ENCODE measurements at regions not wholly inside any gene's neighbourhood (a gene's known extent, or its start where the extent isn't known, plus 50 kb on each side); places are given as distances from the start of the nearest gene placed in this dataset.

GRCh38 chr15:58331913-58332675 lies 99.7 kb upstream of the LIPC start:
- H3K9me3 Mint-ChIP-seq: peaks cover 5% of the 10 kb centered on the region

GRCh38 chr15:58332676-58333400 lies 99.0 kb upstream of the LIPC start:
- H3K4me3 Mint-ChIP-seq: peak overlapping the region; percentile 61
- H3K9me3 Mint-ChIP-seq: peaks cover 4% of the 10 kb centered on the region

More at GRCh38 chr15:58331913-58332675, 99.7 kb upstream of the LIPC start:
- Mint-ChIP-seq H3K27ac (peak overlapping the region; percentile 98), H3K36me3 (ENCODE audit: low read depth) (peaks cover 3% of the 10 kb centered on the region), H3K4me1 (peaks cover 49% of the 10 kb centered on the region), H3K4me3 (peak overlapping the region; percentile 61), H3K27me3 (no peaks in the 10 kb centered on the region)
- intact Hi-C loops (cut with micrococcal nuclease): loop anchor here (1.0 to 5.0 kb wide), 9 partner anchors 17 to 601 kb away; partner anchors contain the start of genes ADAM10, MINDY2 and SLTM
- DNase-seq: peak; percentile 94

GRCh38 chr15:58334803-58335202 lies 97.0 kb upstream of the LIPC start:
- DNase-seq: no peak
- H3K27me3 Mint-ChIP-seq: no peaks in the 10 kb centered on the region
- intact Hi-C loops (cut with micrococcal nuclease): loop anchor here (5.0 kb wide), 2 partner anchors 43 to 412 kb away; partner anchors contain the start of gene ADAM10
- no peak overlapping the region for H3K4me3 Mint-ChIP-seq
- peak overlapping the region; percentile 10 for H3K27ac Mint-ChIP-seq
- peaks cover 49% of the 10 kb centered on the region for H3K4me1 Mint-ChIP-seq
- H3K36me3 Mint-ChIP-seq (ENCODE audit: low read depth): peaks cover 3% of the 10 kb centered on the region
- H3K9me3 Mint-ChIP-seq: peaks cover 4% of the 10 kb centered on the region

More at GRCh38 chr15:58332676-58333400, 99.0 kb upstream of the LIPC start:
- intact Hi-C loops (cut with micrococcal nuclease): loop anchor here (1.0 to 5.0 kb wide), 9 partner anchors 16 to 600 kb away; partner anchors contain the start of genes ADAM10, MINDY2 and SLTM
- Mint-ChIP-seq H3K36me3 (ENCODE audit: low read depth) (peaks cover 3% of the 10 kb centered on the region), H3K4me1 (peaks cover 49% of the 10 kb centered on the region), H3K27me3 (no peaks in the 10 kb centered on the region), H3K27ac (peak overlapping the region; percentile 98)
- DNase-seq: no peak

DNA sequence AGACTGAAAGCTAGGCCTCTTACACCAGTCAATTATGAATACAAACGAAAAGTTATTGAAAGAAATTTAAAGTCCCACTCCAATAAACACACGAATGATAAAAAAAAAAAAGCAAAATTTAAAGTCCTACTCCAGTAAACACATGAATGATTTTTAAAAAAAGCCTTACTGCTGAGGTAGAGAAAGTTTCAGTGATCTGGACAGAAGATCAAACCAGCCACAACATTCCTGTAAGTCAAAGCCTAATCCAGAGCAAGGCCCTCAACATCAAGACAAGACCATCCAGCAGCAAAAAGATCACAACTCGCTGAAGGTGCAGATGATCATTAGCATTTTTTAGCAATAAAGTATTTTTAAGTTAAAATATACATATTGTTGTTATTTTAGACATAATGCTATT lies 95.6 kb upstream of the LIPC start:
- Mint-ChIP-seq H3K4me1 (peaks cover 40% of the 10 kb centered on the region), H3K9me3 (peaks cover 4% of the 10 kb centered on the region), H3K27ac (no peak overlapping the region), H3K4me3 (no peak overlapping the region), H3K27me3 (no peaks in the 10 kb centered on the region), H3K36me3 (ENCODE audit: low read depth) (peaks cover 3% of the 10 kb centered on the region)
- intact Hi-C loops (cut with micrococcal nuclease): no loop called here
- no peak for DNase-seq

- no peak for DNase-seq
- Mint-ChIP-seq H3K4me1 (peaks cover 16% of the 10 kb centered on the region), H3K36me3 (ENCODE audit: low read depth) (peaks cover 1% of the 10 kb centered on the region), H3K27ac (no peak overlapping the region), H3K4me3 (no peak overlapping the region), H3K9me3 (no peaks in the 10 kb centered on the region), H3K27me3 (no peaks in the 10 kb centered on the region)
- intact Hi-C loops (cut with micrococcal nuclease): no loop called here
Observed at GRCh38 chr15:58340176-58340575, 91.6 kb upstream of the LIPC start.

- Mint-ChIP-seq H3K4me3 (no peak overlapping the region), H3K36me3 (ENCODE audit: low read depth) (no peaks in the 10 kb centered on the region), H3K9me3 (no peaks in the 10 kb centered on the region), H3K27ac (no peak overlapping the region), H3K27me3 (no peaks in the 10 kb centered on the region), H3K4me1 (peaks cover 11% of the 10 kb centered on the region)
- DNase-seq: no peak
- intact Hi-C loops (cut with micrococcal nuclease): no loop called here
Observed at GRCh38 chr15:58342508-58342907, 89.3 kb upstream of the LIPC start.

DNA sequence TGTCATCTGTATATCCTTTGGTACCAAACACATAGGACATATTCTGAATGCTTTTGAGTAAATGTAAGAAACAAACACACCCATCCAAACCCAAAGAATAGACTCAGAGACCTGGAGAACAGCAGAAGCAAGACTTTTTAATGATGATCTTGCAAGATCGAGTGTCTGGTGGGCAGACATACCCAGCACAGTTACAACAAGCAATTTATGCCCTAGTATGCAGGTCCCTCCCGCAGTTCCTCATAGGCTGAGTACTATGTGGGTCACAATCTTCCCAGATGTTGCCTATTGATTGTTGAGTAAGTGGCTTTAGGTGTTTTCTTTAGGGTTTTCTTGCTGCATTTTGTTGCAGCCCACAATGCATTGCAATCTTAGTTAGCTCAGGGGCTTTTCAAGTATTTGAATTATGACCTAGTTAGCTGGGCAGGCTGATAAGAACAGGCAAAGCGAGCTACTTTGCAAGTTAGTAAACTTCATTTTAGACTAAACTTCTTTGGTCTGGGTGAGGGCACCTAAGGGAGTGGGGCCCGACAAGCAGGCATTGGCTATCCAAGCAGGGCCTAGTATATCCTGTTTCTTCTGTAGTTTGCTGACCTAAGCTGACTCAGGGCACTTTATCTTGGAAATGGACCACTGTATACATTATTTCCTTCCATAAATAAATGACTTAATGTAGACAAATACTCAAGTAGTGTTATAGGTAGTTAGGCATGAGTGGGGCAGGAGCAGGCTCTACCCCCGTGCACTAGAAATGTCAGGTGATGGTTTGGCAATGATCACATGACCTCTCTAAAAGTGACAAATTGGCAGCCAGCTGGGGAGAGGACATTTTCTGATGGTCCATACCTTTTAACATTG lies 87.3 kb upstream of the LIPC start:
- Mint-ChIP-seq H3K36me3 (ENCODE audit: low read depth) (no peaks in the 10 kb centered on the region), H3K9me3 (peaks cover 4% of the 10 kb centered on the region), H3K4me3 (no peak overlapping the region), H3K4me1 (peaks cover 16% of the 10 kb centered on the region), H3K27me3 (no peaks in the 10 kb centered on the region), H3K27ac (no peak overlapping the region)
- intact Hi-C loops (cut with micrococcal nuclease): no loop called here
- DNase-seq: no peak

GRCh38 chr15:58346361-58346760 lies 85.4 kb upstream of the LIPC start:
- DNase-seq: no peak

GRCh38 chr15:58348095-58348812 lies 83.5 kb upstream of the LIPC start:
- Mint-ChIP-seq H3K27me3 (no peaks in the 10 kb centered on the region), H3K9me3 (peaks cover 7% of the 10 kb centered on the region), H3K36me3 (ENCODE audit: low read depth) (no peaks in the 10 kb centered on the region), H3K4me1 (peaks cover 12% of the 10 kb centered on the region), H3K27ac (no peak overlapping the region), H3K4me3 (no peak overlapping the region)
- peak; percentile 34 for DNase-seq
- intact Hi-C loops (cut with micrococcal nuclease): loop anchor here (2.0 kb wide), 1 partner anchor 15 kb away; no protein-coding TSS in a partner anchor

More at GRCh38 chr15:58346361-58346760, 85.4 kb upstream of the LIPC start:
- no peaks in the 10 kb centered on the region for H3K36me3 Mint-ChIP-seq (ENCODE audit: low read depth)
- H3K4me1 Mint-ChIP-seq: peaks cover 10% of the 10 kb centered on the region
- H3K27ac Mint-ChIP-seq: no peak overlapping the region
- H3K4me3 Mint-ChIP-seq: no peak overlapping the region
- H3K27me3 Mint-ChIP-seq: no peaks in the 10 kb centered on the region
- H3K9me3 Mint-ChIP-seq: peaks cover 4% of the 10 kb centered on the region
- intact Hi-C loops (cut with micrococcal nuclease): no loop called here

DNA sequence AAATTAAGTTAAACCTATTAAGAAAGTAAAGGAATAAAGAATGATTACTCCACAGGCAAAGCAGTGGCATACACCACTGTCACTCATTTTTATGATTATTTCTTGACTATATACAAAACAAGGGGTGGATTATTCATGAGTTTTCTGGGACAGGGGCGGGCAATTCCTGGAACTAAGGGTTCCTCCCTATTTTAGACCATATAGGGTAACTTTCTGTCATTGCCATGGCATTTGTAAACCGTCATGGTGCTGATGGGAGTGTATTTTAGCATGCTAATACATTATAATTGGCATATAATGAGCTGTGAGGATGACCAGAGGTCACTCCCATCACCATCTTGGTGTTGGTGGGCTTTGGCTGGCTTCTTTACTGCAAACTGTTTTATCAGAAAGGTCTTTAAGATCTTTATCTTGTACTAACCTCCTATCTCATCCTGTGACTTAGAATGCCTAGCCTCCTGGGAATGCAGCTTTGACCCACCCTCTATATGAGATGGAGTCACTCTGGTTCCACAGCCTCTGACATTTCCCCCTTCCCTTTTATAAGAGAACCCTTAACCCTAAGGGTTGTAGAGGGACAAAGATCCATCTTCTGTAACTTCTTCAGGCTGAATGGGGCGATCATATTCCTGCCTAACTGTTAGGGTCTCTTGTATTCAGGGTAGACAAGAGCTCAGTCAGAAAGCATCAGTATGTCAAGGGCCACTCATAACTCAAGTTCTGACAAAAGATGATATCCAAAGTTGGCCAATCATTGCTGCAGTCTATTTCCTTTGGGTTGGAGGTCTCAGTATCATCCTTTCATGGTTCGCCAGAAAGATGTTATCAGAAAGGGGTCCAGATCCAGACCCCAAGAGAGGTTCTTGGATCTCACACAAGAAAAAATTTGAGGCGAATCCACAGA lies 79.5 kb upstream of the LIPC start:
- Mint-ChIP-seq H3K27me3 (no peaks in the 10 kb centered on the region), H3K4me3 (no peak overlapping the region), H3K9me3 (peaks cover 7% of the 10 kb centered on the region), H3K36me3 (ENCODE audit: low read depth) (no peaks in the 10 kb centered on the region), H3K4me1 (peaks cover 24% of the 10 kb centered on the region), H3K27ac (no peak overlapping the region)
- intact Hi-C loops (cut with micrococcal nuclease): no loop called here
- DNase-seq: no peak

GRCh38 chr15:58355382-58355971 lies 76.3 kb upstream of the LIPC start:
- H3K9me3 Mint-ChIP-seq: peaks cover 3% of the 10 kb centered on the region
- H3K36me3 Mint-ChIP-seq (ENCODE audit: low read depth): no peaks in the 10 kb centered on the region
- intact Hi-C loops (cut with micrococcal nuclease): loop anchor here (5.0 kb wide), 2 partner anchors 57 to 417 kb away; partner anchors contain the start of gene MINDY2
- H3K27ac Mint-ChIP-seq: peak overlapping the region; percentile 79
- peaks cover 40% of the 10 kb centered on the region for H3K4me1 Mint-ChIP-seq
- DNase-seq: no peak
- no peak overlapping the region for H3K4me3 Mint-ChIP-seq
- no peaks in the 10 kb centered on the region for H3K27me3 Mint-ChIP-seq

- DNase-seq: no peak
- peaks cover 3% of the 10 kb centered on the region for H3K9me3 Mint-ChIP-seq
- H3K36me3 Mint-ChIP-seq (ENCODE audit: low read depth): no peaks in the 10 kb centered on the region
- H3K4me3 Mint-ChIP-seq: no peak overlapping the region
- intact Hi-C loops (cut with micrococcal nuclease): loop anchor here (5.0 kb wide), 2 partner anchors 56 to 416 kb away; partner anchors contain the start of gene MINDY2
- peaks cover 40% of the 10 kb centered on the region for H3K4me1 Mint-ChIP-seq
- peak overlapping the region; percentile 79 for H3K27ac Mint-ChIP-seq
- no peaks in the 10 kb centered on the region for H3K27me3 Mint-ChIP-seq
Observed at GRCh38 chr15:58355973-58356372, 75.8 kb upstream of the LIPC start.

Data from activated CD4-positive, alpha-beta T cell treated with anti-CD3 and anti-CD28 coated beads, Interleukin-2, amount 10 ng/mL, durations not matched to agents 24 days and 14 days (primary cell).